Peyer's patch (tissue), 4 donors: ENCODE measurements at regions not wholly inside any gene's neighbourhood (a gene's known extent, or its start where the extent isn't known, plus 50 kb on each side); places are given as distances from the start of the nearest gene placed in this dataset.

Source experiments
- DNase-seq, 3 donors: peaks; one replicate each; pipeline ENCODE4 v3.0.0-alpha.2; 2017 to 2019
- H3K27ac ChIP-seq, 4 donors: fragments of 200-600 bp; sonication (generic); one replicate each; pipeline ENCODE4 v1.5.1; 2016 to 2019
- H3K27me3 ChIP-seq, 2 donors: fragments of 200-600 bp; sonication (generic); one replicate each; pipeline ENCODE4 v1.5.1; 2019
- H3K36me3 ChIP-seq, 3 donors: fragments of 200-600 bp; sonication (generic); one replicate each; pipeline ENCODE4 v1.5.1; 2016 to 2019
- H3K4me1 ChIP-seq, 4 donors: fragments of 200-600 bp; sonication (generic); one replicate each; pipeline ENCODE4 v1.5.1; 2016 to 2019
- H3K4me3 ChIP-seq, 4 donors: fragments of 200-600 bp; sonication (generic); 1 replicate in 3 of 4; 2 replicates in 1 of 4; pipeline ENCODE4 v1.5.1; 2016 to 2019; ENCODE audit warnings: mild to moderate bottlenecking in 1 of 4
- H3K9me3 ChIP-seq, 4 donors: fragments of 200-600 bp; sonication (generic); one replicate each; pipeline ENCODE4 v1.5.1; 2016 to 2019; ENCODE audit warnings: mild to moderate bottlenecking in 1 of 4
- CTCF ChIP-seq, 6 experiments: fragments of 450-650 bp in 4 of 6; fragments of 200-600 bp in 2 of 6; sonication (generic) in 1 of 6; IDR thresholded peaks; one replicate each; pipeline ENCODE4 v1.5.1; 2017 to 2019; ENCODE audit warnings: antibody characterized with exemption in 6 of 6, mild to moderate bottlenecking in 3 of 6, moderate library complexity in 1 of 6
- POLR2A ChIP-seq, 2 donors: fragments of 450-650 bp; IDR thresholded peaks; one replicate each; pipeline ENCODE4 v1.5.1; 2017; ENCODE audit warnings: antibody characterized with exemption in 2 of 2, mild to moderate bottlenecking in 2 of 2, moderate library complexity in 2 of 2

GRCh38 chr20:20869161-20869775, 156.8 kb upstream of the RALGAPA2 start:
- no peaks in the 10 kb centered on the region for H3K9me3 ChIP-seq
- H3K4me1 ChIP-seq, result no peaks in the 10 kb centered on the region
- TF ChIP-seq POLR2A (IDR thresholded peaks at IDR 0.05), result no peak
- TF ChIP-seq CTCF (IDR thresholded peaks at IDR 0.05), result no peak
- H3K27me3 ChIP-seq, result no peaks in the 10 kb centered on the region
- no peak for DNase-seq
- no peaks in the 10 kb centered on the region for H3K36me3 ChIP-seq
- no peak overlapping the region for H3K27ac ChIP-seq
- no peak overlapping the region for H3K4me3 ChIP-seq

GRCh38 chr20:20864351-20865096, 152.1 kb upstream of the RALGAPA2 start:
- DNase-seq, result no peak
- no peaks in the 10 kb centered on the region for H3K9me3 ChIP-seq
- no peaks in the 10 kb centered on the region for H3K4me1 ChIP-seq
- H3K27ac ChIP-seq, result no peak overlapping the region
- no peaks in the 10 kb centered on the region for H3K27me3 ChIP-seq
- TF ChIP-seq CTCF (IDR thresholded peaks at IDR 0.05), result peak in 3 of 6 experiments; percentile 24 to 42 (median 27)
- no peak for TF ChIP-seq POLR2A (IDR thresholded peaks at IDR 0.05)
- no peak overlapping the region for H3K4me3 ChIP-seq
- no peaks in the 10 kb centered on the region for H3K36me3 ChIP-seq

GRCh38 chr20:20860078-20860806, 147.8 kb upstream of the RALGAPA2 start:
- Histone ChIP-seq H3K27me3 (no peaks in the 10 kb centered on the region), H3K4me1 (no peaks in the 10 kb centered on the region), H3K36me3 (no peaks in the 10 kb centered on the region), H3K4me3 (no peak overlapping the region), H3K9me3 (no peaks in the 10 kb centered on the region), H3K27ac (no peak overlapping the region)
- TF ChIP-seq CTCF (IDR thresholded peaks at IDR 0.05) (peak; percentile 54 to 98 (median 93)), POLR2A (IDR thresholded peaks at IDR 0.05) (no peak)
- DNase-seq, result peak; percentile 75 to 93 (median 83)

- Histone ChIP-seq H3K4me1 (no peaks in the 10 kb centered on the region), H3K27ac (no peak overlapping the region), H3K36me3 (no peaks in the 10 kb centered on the region), H3K27me3 (no peaks in the 10 kb centered on the region), H3K4me3 (no peak overlapping the region), H3K9me3 (no peaks in the 10 kb centered on the region)
- DNase-seq, result no peak
- TF ChIP-seq CTCF (IDR thresholded peaks at IDR 0.05), result no peak
- no peak for TF ChIP-seq POLR2A (IDR thresholded peaks at IDR 0.05)
Observed at GRCh38 chr20:20859510-20859909, 147.1 kb upstream of the RALGAPA2 start.

GRCh38 chr20:20856956-20857355, 144.5 kb upstream of the RALGAPA2 start:
- Histone ChIP-seq H3K27ac (no peak overlapping the region), H3K4me1 (no peaks in the 10 kb centered on the region), H3K36me3 (no peaks in the 10 kb centered on the region), H3K4me3 (no peak overlapping the region), H3K27me3 (no peaks in the 10 kb centered on the region), H3K9me3 (no peaks in the 10 kb centered on the region)
- DNase-seq, result no peak
- TF ChIP-seq POLR2A (IDR thresholded peaks at IDR 0.05) (no peak), CTCF (IDR thresholded peaks at IDR 0.05) (no peak)
